ENCODE measurements at regions not wholly inside any gene's neighbourhood (a gene's known extent, or its start where the extent isn't known, plus 50 kb on each side); places are given as distances from the start of the nearest gene placed in this dataset.

GRCh38 chr12:78473561-78473960, 391.0 kb upstream of the SYT1 start:
- TF ChIP-seq CTCF (IDR thresholded peaks at IDR 0.05; ENCODE audit: borderline replicate concordance, control extremely low read depth, extremely low read depth, insufficient read depth, missing control alignments): no peak
- in situ Hi-C loops (cut with MboI; ENCODE audit: low sequenced_read_pairs, unreplicated experiment): no loop called here
- no peak for DNase-seq (ENCODE audit: low spot score)

- no peak for TF ChIP-seq CTCF (IDR thresholded peaks at IDR 0.05; ENCODE audit: borderline replicate concordance, control extremely low read depth, extremely low read depth, insufficient read depth, missing control alignments)
- in situ Hi-C loops (cut with MboI; ENCODE audit: low sequenced_read_pairs, unreplicated experiment): no loop called here
- DNase-seq (ENCODE audit: low spot score): no peak
Observed at GRCh38 chr12:78483767-78484315, 380.7 kb upstream of the SYT1 start.

- in situ Hi-C loops (cut with MboI; ENCODE audit: low sequenced_read_pairs, unreplicated experiment): no loop called here
- no peak for DNase-seq (ENCODE audit: low spot score)
- TF ChIP-seq CTCF (IDR thresholded peaks at IDR 0.05; ENCODE audit: borderline replicate concordance, control extremely low read depth, extremely low read depth, insufficient read depth, missing control alignments): no peak
Observed at GRCh38 chr12:78489990-78490389, 374.6 kb upstream of the SYT1 start.

GRCh38 chr12:78490861-78491260, 373.7 kb upstream of the SYT1 start:
- TF ChIP-seq CTCF (IDR thresholded peaks at IDR 0.05; ENCODE audit: borderline replicate concordance, control extremely low read depth, extremely low read depth, insufficient read depth, missing control alignments): no peak

GRCh38 chr12:78494911-78495310, 369.7 kb upstream of the SYT1 start:
- in situ Hi-C loops (cut with MboI; ENCODE audit: low sequenced_read_pairs, unreplicated experiment): no loop called here
- no peak for DNase-seq (ENCODE audit: low spot score)
- TF ChIP-seq CTCF (IDR thresholded peaks at IDR 0.05; ENCODE audit: borderline replicate concordance, control extremely low read depth, extremely low read depth, insufficient read depth, missing control alignments): no peak

More at GRCh38 chr12:78490861-78491260, 373.7 kb upstream of the SYT1 start:
- no peak for DNase-seq (ENCODE audit: low spot score)
- in situ Hi-C loops (cut with MboI; ENCODE audit: low sequenced_read_pairs, unreplicated experiment): no loop called here

GRCh38 chr12:78501825-78502224, 362.7 kb upstream of the SYT1 start:
- TF ChIP-seq CTCF (IDR thresholded peaks at IDR 0.05; ENCODE audit: borderline replicate concordance, control extremely low read depth, extremely low read depth, insufficient read depth, missing control alignments): no peak
- in situ Hi-C loops (cut with MboI; ENCODE audit: low sequenced_read_pairs, unreplicated experiment): no loop called here

More at GRCh38 chr12:78501825-78502224, 362.7 kb upstream of the SYT1 start:
- no peak for DNase-seq (ENCODE audit: low spot score)
